Spleen (tissue), 11 donors: ENCODE measurements at regions not wholly inside any gene's neighbourhood (a gene's known extent, or its start where the extent isn't known, plus 50 kb on each side); places are given as distances from the start of the nearest gene placed in this dataset.

ENCODE experiments used
- DNase-seq: peaks from one replicate; pipeline ENCODE4 v3.0.0-alpha.2; 2020
- H3K27ac ChIP-seq, 8 donors: fragments of 200-600 bp; sonication (generic) in 7 of 8; 1 replicate in 4 of 8; 2 replicates in 4 of 8; pipeline versions ENCODE4 v1.5.0 to v1.8.0; 2016 to 2021; ENCODE audit warnings: inconsistent platforms in 4 of 8, mild to moderate bottlenecking in 4 of 8, moderate library complexity in 1 of 8
- H3K27me3 ChIP-seq, 7 donors: fragments of 200-600 bp; sonication (generic) in 6 of 7; replicated peaks in 1 of 7; 1 replicate in 4 of 7; 2 replicates in 3 of 7; pipeline versions ENCODE4 v1.5.0 to v1.8.0; 2016 to 2021; ENCODE audit warnings: inconsistent platforms in 3 of 7, mild to moderate bottlenecking in 1 of 7
- H3K36me3 ChIP-seq, 6 donors: fragments of 200-600 bp; sonication (generic) in 5 of 6; 1 replicate in 4 of 6; 2 replicates in 2 of 6; pipeline versions ENCODE4 v1.5.0 to v1.8.0; 2016 to 2021; ENCODE audit warnings: inconsistent platforms in 2 of 6
- H3K4me1 ChIP-seq, 6 donors: fragments of 200-600 bp; sonication (generic) in 5 of 6; 1 replicate in 3 of 6; 2 replicates in 3 of 6; pipeline versions ENCODE4 v1.5.0 to v1.8.0; 2016 to 2021; ENCODE audit warnings: inconsistent platforms in 3 of 6
- H3K4me3 ChIP-seq, 8 donors: fragments of 200-600 bp; sonication (generic) in 7 of 8; 1 replicate in 4 of 8; 2 replicates in 4 of 8; pipeline versions ENCODE4 v1.5.0 to v1.8.0; 2016 to 2021; ENCODE audit warnings: inconsistent platforms in 4 of 8, mild to moderate bottlenecking in 4 of 8, moderate library complexity in 2 of 8
- H3K9me3 ChIP-seq, 8 donors: fragments of 200-600 bp; sonication (generic) in 7 of 8; 1 replicate in 4 of 8; 2 replicates in 4 of 8; pipeline versions ENCODE4 v1.5.0 to v1.8.0; 2016 to 2021; ENCODE audit warnings: inconsistent platforms in 4 of 8
- POLR2A ChIP-seq, 3 donors: fragments of 450-650 bp; IDR thresholded peaks; one replicate each; pipeline ENCODE4 v1.5.1; 2017; ENCODE audit warnings: antibody characterized with exemption in 3 of 3, mild to moderate bottlenecking in 1 of 3
- POLR2AphosphoS5 ChIP-seq, 3 donors: sonication (generic); formaldehyde crosslinking; IDR thresholded peaks; one replicate each; pipeline ENCODE4 v1.5.1; 2017; ENCODE audit warnings: antibody characterized with exemption in 3 of 3
- WGBS, 5 donors: extraction: QIAGEN DNeasy Blood & Tissue Kit in 3 of 5; methylation state at CpG; one replicate each; pipeline versions ENCODE4 v1.1.5 to v1.1.7; 2013 to 2018; 5-methylcytosine and 5-hydroxymethylcytosine counted together
- intact Hi-C: fragments of 100-400 bp; cut with DNase I; formaldehyde crosslinking; loops from one replicate; pipeline ENCODE4 v1.15.0; 2023; ENCODE audit warnings: low total_unique reads
- TF ChIP-seq, protein P1 (sequence below), 11 experiments: fragments of 200-600 bp in 7 of 11; fragments of 450-650 bp in 4 of 11; sonication (generic) in 4 of 11; IDR thresholded peaks in 8 of 11; conservative IDR thresholded peaks in 3 of 11; 1 replicate in 7 of 11; 2 replicates in 4 of 11; pipeline versions ENCODE4 v1.4.0 to v1.8.0; 2016 to 2021; ENCODE audit warnings: antibody characterized with exemption in 11 of 11, inconsistent platforms in 4 of 11, mild to moderate bottlenecking in 1 of 11
- donor health status: healthy with polysubstance abuse.
- donor health status: DM: no; HTN: no; CAD: no; lungs with moderate emphysema.
- donor health status: DM: no; HTN: no; CAD: no.
- donor health status: Bipolar disorder and iron deficiency.
- donor health status: healthy.
- donor health status: DM: no; HTN: no; CAD: no.
- donor health status: DM: yes; HTN: yes; CAD: no.

DNA sequence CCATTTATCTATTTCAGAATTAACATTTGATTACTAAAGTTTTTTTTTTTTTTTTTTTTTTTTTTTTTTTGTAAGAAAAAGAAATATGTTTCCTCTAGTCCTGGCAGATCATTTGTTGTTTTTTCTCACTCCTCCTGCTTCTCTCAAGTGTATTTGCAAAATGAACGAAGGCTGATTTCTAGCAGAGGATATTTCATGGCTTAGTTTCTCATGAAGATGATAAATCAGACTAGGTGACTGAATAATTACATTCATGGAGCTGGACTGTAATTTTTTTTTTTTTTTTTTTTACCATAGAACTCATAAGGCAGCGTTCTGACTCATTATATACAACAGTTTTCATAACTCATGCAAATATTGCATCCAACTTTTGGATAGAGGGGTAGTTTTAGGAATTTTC lies 332.5 kb upstream of the SEMA6D start:
- Histone ChIP-seq H3K9me3 (no peaks in the 10 kb centered on the region), H3K36me3 (no peaks in the 10 kb centered on the region), H3K4me3 (no peak overlapping the region), H3K27me3 (no peaks in the 10 kb centered on the region), H3K4me1 (no peaks in the 10 kb centered on the region), H3K27ac (no peak overlapping the region)
- no peak for DNase-seq
- WGBS, 5 donors = 75 to 88% (median 79%) methylated on average over 2 of the region's 2 CpGs
- no peak for TF ChIP-seq POLR2A (IDR thresholded peaks at IDR 0.05)
- TF ChIP-seq, protein P1, sequence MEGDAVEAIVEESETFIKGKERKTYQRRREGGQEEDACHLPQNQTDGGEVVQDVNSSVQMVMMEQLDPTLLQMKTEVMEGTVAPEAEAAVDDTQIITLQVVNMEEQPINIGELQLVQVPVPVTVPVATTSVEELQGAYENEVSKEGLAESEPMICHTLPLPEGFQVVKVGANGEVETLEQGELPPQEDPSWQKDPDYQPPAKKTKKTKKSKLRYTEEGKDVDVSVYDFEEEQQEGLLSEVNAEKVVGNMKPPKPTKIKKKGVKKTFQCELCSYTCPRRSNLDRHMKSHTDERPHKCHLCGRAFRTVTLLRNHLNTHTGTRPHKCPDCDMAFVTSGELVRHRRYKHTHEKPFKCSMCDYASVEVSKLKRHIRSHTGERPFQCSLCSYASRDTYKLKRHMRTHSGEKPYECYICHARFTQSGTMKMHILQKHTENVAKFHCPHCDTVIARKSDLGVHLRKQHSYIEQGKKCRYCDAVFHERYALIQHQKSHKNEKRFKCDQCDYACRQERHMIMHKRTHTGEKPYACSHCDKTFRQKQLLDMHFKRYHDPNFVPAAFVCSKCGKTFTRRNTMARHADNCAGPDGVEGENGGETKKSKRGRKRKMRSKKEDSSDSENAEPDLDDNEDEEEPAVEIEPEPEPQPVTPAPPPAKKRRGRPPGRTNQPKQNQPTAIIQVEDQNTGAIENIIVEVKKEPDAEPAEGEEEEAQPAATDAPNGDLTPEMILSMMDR (IDR thresholded peaks at IDR 0.05 in 8 of 11, conservative IDR thresholded peaks at IDR 0.05 in 3 of 11) = no peak
- no peak for TF ChIP-seq POLR2AphosphoS5 (IDR thresholded peaks at IDR 0.05)
- intact Hi-C loops = no loop called here

GRCh38 chr15:47386459-47386858 lies 330.8 kb upstream of the SEMA6D start:
- intact Hi-C loops = no loop called here
- no peaks in the 10 kb centered on the region for H3K9me3 ChIP-seq
- H3K27me3 ChIP-seq = no peaks in the 10 kb centered on the region
- H3K27ac ChIP-seq = no peak overlapping the region
- no peak for TF ChIP-seq POLR2AphosphoS5 (IDR thresholded peaks at IDR 0.05)
- no peak for TF ChIP-seq POLR2A (IDR thresholded peaks at IDR 0.05)
- TF ChIP-seq, protein P1 (IDR thresholded peaks at IDR 0.05 in 8 of 11, conservative IDR thresholded peaks at IDR 0.05 in 3 of 11) = no peak
- no peak overlapping the region for H3K4me3 ChIP-seq
- no peak for DNase-seq
- no peaks in the 10 kb centered on the region for H3K36me3 ChIP-seq
- 75 to 88% (median 87%) methylated on average over 5 of the region's 5 CpGs for WGBS, 5 donors
- no peaks in the 10 kb centered on the region for H3K4me1 ChIP-seq

- H3K36me3 ChIP-seq = no peaks in the 10 kb centered on the region
- H3K4me1 ChIP-seq = no peaks in the 10 kb centered on the region
- WGBS, 5 donors = 63 to 75% (median 68%) methylated on average over 5 of the region's 5 CpGs
- intact Hi-C loops = no loop called here
- DNase-seq = no peak
- H3K4me3 ChIP-seq = no peak overlapping the region
- TF ChIP-seq POLR2A (IDR thresholded peaks at IDR 0.05) (no peak), POLR2AphosphoS5 (IDR thresholded peaks at IDR 0.05) (no peak)
- TF ChIP-seq, protein P1 (IDR thresholded peaks at IDR 0.05 in 8 of 11, conservative IDR thresholded peaks at IDR 0.05 in 3 of 11) = no peak
- H3K9me3 ChIP-seq = no peaks in the 10 kb centered on the region
- H3K27ac ChIP-seq = no peak overlapping the region
- no peaks in the 10 kb centered on the region for H3K27me3 ChIP-seq
Observed at GRCh38 chr15:47388299-47388698, 329.0 kb upstream of the SEMA6D start.

DNA sequence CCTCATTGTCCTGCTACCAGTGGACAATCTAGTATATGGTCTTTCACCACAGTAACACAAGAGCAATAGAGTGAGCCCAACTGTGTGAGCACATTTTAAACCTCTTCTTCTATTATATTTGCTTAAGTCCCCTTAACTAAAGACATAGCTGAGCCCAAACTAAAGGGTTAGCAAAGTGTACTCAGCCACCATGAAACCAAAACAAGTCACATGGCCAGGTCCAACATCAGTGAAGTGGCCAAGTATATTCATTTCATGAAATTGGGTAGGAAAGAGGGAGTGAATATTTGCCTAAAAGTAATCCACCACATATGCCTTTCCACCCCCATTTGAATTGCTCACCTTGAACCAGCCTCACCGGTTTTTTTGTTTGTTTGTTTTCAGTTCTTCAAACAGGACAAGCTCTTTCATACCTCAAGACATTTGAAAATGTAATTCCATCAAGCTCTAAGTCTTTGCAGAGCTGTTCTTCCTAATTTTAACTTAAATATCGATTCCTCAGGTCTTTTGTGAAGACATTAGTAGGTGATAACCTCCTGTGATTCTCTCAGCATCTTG lies 327.0 kb upstream of the SEMA6D start:
- 64 to 81% (median 77%) methylated on average over 2 of the region's 2 CpGs for WGBS, 5 donors
- Histone ChIP-seq H3K36me3 (no peaks in the 10 kb centered on the region), H3K4me1 (no peaks in the 10 kb centered on the region), H3K9me3 (no peaks in the 10 kb centered on the region), H3K27ac (no peak overlapping the region), H3K27me3 (no peaks in the 10 kb centered on the region), H3K4me3 (no peak overlapping the region)
- DNase-seq = no peak
- TF ChIP-seq POLR2A (IDR thresholded peaks at IDR 0.05) (no peak), POLR2AphosphoS5 (IDR thresholded peaks at IDR 0.05) (no peak)
- TF ChIP-seq, protein P1 (IDR thresholded peaks at IDR 0.05 in 8 of 11, conservative IDR thresholded peaks at IDR 0.05 in 3 of 11) = no peak
- intact Hi-C loops = no loop called here
